HCT116 (cell line): ENCODE measurements at regions not wholly inside any gene's neighbourhood (a gene's known extent, or its start where the extent isn't known, plus 50 kb on each side); places are given as distances from the start of the nearest gene placed in this dataset.

Source experiments
- ATAC-seq: fragments of 200-7000 bp; cut with Tn5 transposase; 2 replicates; pipeline ENCODE4 v1.9.1; 2020; ENCODE audit warnings: mild to moderate bottlenecking, moderate library complexity
- BruUV-seq: library from RNA; stranded (reverse); fragments of 400-500 nt; replicated peaks from 2 replicates; lab custom pipeline; 2021; lab: Mats Ljungman, UMichigan
- CTCF ChIA-PET: fragments of 300-600 bp; sonication (Branson Sonifier 250); formaldehyde crosslinking; loops from one replicate; lab custom pipeline; 2021; ENCODE audit warnings: antibody characterized with exemption; lab: Charles Lee
- POLR2A ChIA-PET: fragments of 300-600, 350-600 bp; sonication (Branson Sonifier 250); formaldehyde crosslinking; loops from one replicate; lab custom pipeline; 2021; ENCODE audit warnings: antibody characterized with exemption; lab: Charles Lee
- RAD21 ChIA-PET, 2 experiments: fragments of 300-600 bp; sonication (Branson Sonifier 250); formaldehyde crosslinking; loops; one replicate each; lab custom pipeline; 2023; ENCODE audit warnings: low total read pairs in 2 of 2; ENCODE audit not compliant: uncharacterized antibody in 2 of 2, unreplicated experiment in 2 of 2, low non-redundant PET in 1 of 2; lab: Charles Lee
- DNase-seq: peaks from one replicate; pipeline ENCODE4 v3.0.0-alpha.2; 2010; ENCODE audit warnings: low read depth, low spot score
- H2AFZ ChIP-seq: fragments of 200-600 bp; shearing (Covaris generic), sonication (generic); 2 replicates; pipeline ENCODE4 v1.6.1; 2017; ENCODE audit warnings: low read depth, mixed run types, mixed read lengths, antibody characterized with exemption, low read length; ENCODE audit not compliant: poor library complexity, severe bottlenecking
- H3K27ac ChIP-seq: 2 replicates; pipeline ENCODE4 v1.5.1; 2012; ENCODE audit warnings: low read depth, low read length
- H3K27me3 ChIP-seq: fragments of 200-600 bp; sonication (generic); 2 replicates; pipeline ENCODE4 v1.6.1; 2016; ENCODE audit warnings: mixed run types, low read length, mixed read lengths; ENCODE audit not compliant: insufficient read depth
- H3K36me3 ChIP-seq, 2 experiments: fragments of 200-500 bp in 1 of 2; fragments of 200-600 bp in 1 of 2; sonication (Bioruptor generic) in 1 of 2; sonication (generic) in 1 of 2; 2 replicates each; pipeline versions ENCODE4 v1.5.1 to v1.6.1; 2014 to 2016; ENCODE audit warnings: low read length in 2 of 2, inconsistent platforms in 1 of 2, mixed read lengths in 1 of 2, mixed run types in 1 of 2; ENCODE audit not compliant: insufficient read depth in 2 of 2, control insufficient read depth in 1 of 2
- H3K4me1 ChIP-seq, 2 experiments: fragments of 200-600 bp in 1 of 2; sonication (generic) in 1 of 2; 2 replicates each; pipeline versions ENCODE4 v1.5.1 to v1.6.1; 2012 to 2017; ENCODE audit warnings: low read length in 2 of 2, inconsistent platforms in 1 of 2, mild to moderate bottlenecking in 1 of 2, mixed read lengths in 1 of 2, mixed run types in 1 of 2, moderate library complexity in 1 of 2; ENCODE audit not compliant: insufficient read depth in 2 of 2, control insufficient read depth in 1 of 2
- H3K4me2 ChIP-seq: fragments of 200-600 bp; sonication (generic); 2 replicates; pipeline ENCODE4 v1.6.1; 2017; ENCODE audit warnings: mixed run types, low read length, mixed read lengths
- H3K4me3 ChIP-seq, 2 experiments: fragments of 200-600 bp in 1 of 2; sonication (generic) in 1 of 2; replicated peaks in 1 of 2; 2 replicates each; pipeline ENCODE4 v1.5.1; 2011 to 2016; ENCODE audit warnings: low read length in 2 of 2, control low read depth in 1 of 2, low read depth in 1 of 2, mild to moderate bottlenecking in 1 of 2, mixed read lengths in 1 of 2, mixed run types in 1 of 2
- H3K79me2 ChIP-seq: fragments of 200-600 bp; sonication (generic); 2 replicates; pipeline ENCODE4 v1.6.1; 2017; ENCODE audit warnings: mild to moderate bottlenecking, mixed run types, low read length, moderate library complexity, mixed read lengths; ENCODE audit not compliant: insufficient read depth
- H3K9ac ChIP-seq: fragments of 200-600 bp; sonication (generic); 2 replicates; pipeline ENCODE4 v1.6.1; 2016; ENCODE audit warnings: low read length, mixed read lengths
- H3K9me2 ChIP-seq: fragments of 200-600 bp; sonication (generic), shearing (Covaris generic); 2 replicates; pipeline ENCODE4 v1.6.1; 2017; ENCODE audit warnings: mixed run types, mild to moderate bottlenecking, moderate library complexity; ENCODE audit not compliant: insufficient read depth
- H3K9me3 ChIP-seq, 2 experiments: fragments of 200-500 bp in 1 of 2; fragments of 200-600 bp in 1 of 2; sonication (Bioruptor generic) in 1 of 2; sonication (generic) in 1 of 2; 2 replicates each; pipeline ENCODE4 v1.6.1; 2014 to 2017; ENCODE audit warnings: low read length in 2 of 2, mixed read lengths in 2 of 2, inconsistent platforms in 1 of 2, low read depth in 1 of 2, mild to moderate bottlenecking in 1 of 2, mixed run types in 1 of 2, moderate library complexity in 1 of 2; ENCODE audit not compliant: control insufficient read depth in 1 of 2, insufficient read depth in 1 of 2
- H4K20me1 ChIP-seq: fragments of 200-600 bp; sonication (generic), shearing (Covaris generic); 2 replicates; pipeline ENCODE4 v1.6.1; 2017; ENCODE audit warnings: mixed run types, mild to moderate bottlenecking, moderate library complexity; ENCODE audit not compliant: insufficient read depth
- CBX3 ChIP-seq: IDR thresholded peaks from 2 replicates; pipeline ENCODE4 v1.6.1; 2012; ENCODE audit warnings: low read depth
- EGR1 ChIP-seq: IDR thresholded peaks from 2 replicates; pipeline ENCODE4 v1.6.1; 2012; ENCODE audit warnings: low read depth
- EZH2 ChIP-seq: fragments of 200-600 bp; sonication (generic); IDR thresholded peaks from 2 replicates; pipeline ENCODE4 v1.6.1; 2017; ENCODE audit warnings: antibody characterized with exemption, mixed run types
- EZH2phosphoT487 ChIP-seq: fragments of 200-600 bp; IDR thresholded peaks from 2 replicates; pipeline ENCODE4 v1.6.1; 2018; ENCODE audit warnings: antibody characterized with exemption, borderline replicate concordance
- FOSL1 ChIP-seq: IDR thresholded peaks from 2 replicates; pipeline ENCODE4 v1.6.1; 2012; ENCODE audit warnings: low read depth
- JUND ChIP-seq: IDR thresholded peaks from 2 replicates; pipeline ENCODE4 v1.6.1; 2012
- POLR2A ChIP-seq: IDR thresholded peaks from 2 replicates; pipeline ENCODE4 v1.7.0; 2011; ENCODE audit warnings: borderline replicate concordance; ENCODE audit not compliant: insufficient read depth, insufficient read length; ENCODE audit errors: extremely low read depth
- intact Hi-C: fragments of 100-400 bp; cut with micrococcal nuclease; formaldehyde crosslinking; loops from 2 replicates; pipeline ENCODE4 v1.10.0; 2022
- TF ChIP-seq, protein P1 (sequence below): IDR thresholded peaks from 2 replicates; pipeline ENCODE4 v1.6.1; 2011; ENCODE audit warnings: mild to moderate bottlenecking, low read length, moderate library complexity; ENCODE audit not compliant: insufficient replicate concordance; ENCODE audit errors: extremely low read depth
- TF ChIP-seq, protein P2 (sequence below): IDR thresholded peaks from 2 replicates; pipeline ENCODE4 v1.6.1; 2012; ENCODE audit warnings: low read depth
- TF ChIP-seq, protein P3 (sequence below): IDR thresholded peaks from 2 replicates; pipeline ENCODE4 v1.6.1; 2012
- TF ChIP-seq, protein P4 (sequence below), 3 experiments: fragments of 200-600 bp in 1 of 3; sonication (generic) in 1 of 3; IDR thresholded peaks in 2 of 3; conservative IDR thresholded peaks in 1 of 3; 2 replicates each; pipeline ENCODE4 v1.5.1; 2012 to 2017; ENCODE audit warnings: low read depth in 2 of 3, low read length in 2 of 3, antibody characterized with exemption in 1 of 3, borderline replicate concordance in 1 of 3, control low read depth in 1 of 3, mild to moderate bottlenecking in 1 of 3, mixed read lengths in 1 of 3, mixed run types in 1 of 3, moderate library complexity in 1 of 3; ENCODE audit not compliant: insufficient read depth in 1 of 3

DNA sequence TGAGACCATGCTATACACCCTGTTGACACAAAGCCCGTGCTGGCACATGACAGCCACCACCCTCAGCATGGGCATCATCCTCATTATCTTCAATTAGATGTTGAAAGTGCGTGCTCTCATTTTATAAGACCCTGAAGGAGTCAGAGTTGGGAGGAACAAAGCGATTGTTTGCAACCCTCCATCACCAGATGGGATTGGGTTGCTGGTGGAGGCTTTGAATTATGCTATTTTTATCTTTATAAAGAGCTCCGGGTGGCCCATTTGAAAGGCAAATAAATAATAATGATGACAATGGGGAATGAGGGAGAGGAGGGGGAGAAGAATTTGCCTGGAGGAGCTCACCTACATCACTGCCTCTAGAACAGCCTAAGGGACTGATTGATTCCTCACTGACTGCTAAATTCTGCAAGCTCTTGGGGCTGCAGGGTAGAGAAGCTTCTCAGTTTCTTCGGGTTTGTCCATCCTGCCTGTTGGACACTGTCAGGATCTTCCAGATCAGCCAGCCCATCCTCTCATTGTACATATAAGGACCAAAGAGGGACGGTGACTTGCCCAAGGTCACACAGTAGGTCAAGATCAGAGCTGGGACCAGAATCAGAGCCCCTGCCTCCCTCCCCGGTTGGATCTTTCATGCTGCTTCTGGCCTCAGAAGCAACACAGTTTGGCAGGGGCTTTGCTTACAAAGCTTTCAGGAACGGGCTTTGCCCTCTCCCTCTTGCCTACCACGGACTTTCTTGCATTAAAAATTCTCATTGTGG lies 130.9 kb upstream of the ZBTB40 start:
- intact Hi-C loops, result no loop called here
- RAD21 ChIA-PET, result no interaction called here
- H3K27ac ChIP-seq, result no peak overlapping the region

DNA sequence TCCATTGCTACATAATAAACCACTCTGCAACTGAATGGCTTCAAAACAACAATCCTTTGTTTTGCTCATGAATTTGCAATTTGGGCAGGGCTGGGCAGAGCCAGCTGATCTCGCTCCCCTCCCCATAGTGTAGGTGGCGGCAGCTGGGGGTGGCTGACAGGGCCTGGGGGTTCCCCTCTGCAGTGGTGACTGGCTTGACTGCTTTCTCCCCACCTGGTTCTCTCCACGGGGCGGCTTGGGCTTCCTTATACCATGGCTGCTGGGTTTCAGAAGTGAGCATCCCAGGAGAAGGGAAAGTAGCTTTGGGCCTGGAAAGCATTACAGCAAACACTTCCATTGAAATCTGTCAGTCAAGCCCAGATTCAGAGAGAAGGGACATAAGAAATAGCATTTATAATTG lies 129.7 kb upstream of the ZBTB40 start:
- Histone ChIP-seq H3K9ac (no peak overlapping the region), H3K4me3 (no peak overlapping the region), H3K4me1 (no peaks in the 10 kb centered on the region), H3K27me3 (no peaks in the 10 kb centered on the region), H4K20me1 (no peaks in the 10 kb centered on the region), H2AFZ (no peak overlapping the region), H3K27ac (no peak overlapping the region), H3K9me3 (no peaks in the 10 kb centered on the region), H3K79me2 (no peaks in the 10 kb centered on the region), H3K4me2 (no peak overlapping the region), H3K9me2 (no peaks in the 10 kb centered on the region), H3K36me3 (no peaks in the 10 kb centered on the region)
- DNase-seq (no peak), ATAC-seq (no peak)
- CTCF ChIA-PET, result no interaction called here
- intact Hi-C loops, result no loop called here
- no TSS peak for BruUV-seq
- POLR2A ChIA-PET, result no interaction called here
- RAD21 ChIA-PET, result no interaction called here
- TF ChIP-seq, protein P1, sequence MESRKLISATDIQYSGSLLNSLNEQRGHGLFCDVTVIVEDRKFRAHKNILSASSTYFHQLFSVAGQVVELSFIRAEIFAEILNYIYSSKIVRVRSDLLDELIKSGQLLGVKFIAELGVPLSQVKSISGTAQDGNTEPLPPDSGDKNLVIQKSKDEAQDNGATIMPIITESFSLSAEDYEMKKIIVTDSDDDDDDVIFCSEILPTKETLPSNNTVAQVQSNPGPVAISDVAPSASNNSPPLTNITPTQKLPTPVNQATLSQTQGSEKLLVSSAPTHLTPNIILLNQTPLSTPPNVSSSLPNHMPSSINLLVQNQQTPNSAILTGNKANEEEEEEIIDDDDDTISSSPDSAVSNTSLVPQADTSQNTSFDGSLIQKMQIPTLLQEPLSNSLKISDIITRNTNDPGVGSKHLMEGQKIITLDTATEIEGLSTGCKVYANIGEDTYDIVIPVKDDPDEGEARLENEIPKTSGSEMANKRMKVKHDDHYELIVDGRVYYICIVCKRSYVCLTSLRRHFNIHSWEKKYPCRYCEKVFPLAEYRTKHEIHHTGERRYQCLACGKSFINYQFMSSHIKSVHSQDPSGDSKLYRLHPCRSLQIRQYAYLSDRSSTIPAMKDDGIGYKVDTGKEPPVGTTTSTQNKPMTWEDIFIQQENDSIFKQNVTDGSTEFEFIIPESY, result no peak
- TF ChIP-seq EGR1 (no peak), EZH2phosphoT487 (no peak), POLR2A (no peak), CBX3 (no peak)
- TF ChIP-seq, protein P2, sequence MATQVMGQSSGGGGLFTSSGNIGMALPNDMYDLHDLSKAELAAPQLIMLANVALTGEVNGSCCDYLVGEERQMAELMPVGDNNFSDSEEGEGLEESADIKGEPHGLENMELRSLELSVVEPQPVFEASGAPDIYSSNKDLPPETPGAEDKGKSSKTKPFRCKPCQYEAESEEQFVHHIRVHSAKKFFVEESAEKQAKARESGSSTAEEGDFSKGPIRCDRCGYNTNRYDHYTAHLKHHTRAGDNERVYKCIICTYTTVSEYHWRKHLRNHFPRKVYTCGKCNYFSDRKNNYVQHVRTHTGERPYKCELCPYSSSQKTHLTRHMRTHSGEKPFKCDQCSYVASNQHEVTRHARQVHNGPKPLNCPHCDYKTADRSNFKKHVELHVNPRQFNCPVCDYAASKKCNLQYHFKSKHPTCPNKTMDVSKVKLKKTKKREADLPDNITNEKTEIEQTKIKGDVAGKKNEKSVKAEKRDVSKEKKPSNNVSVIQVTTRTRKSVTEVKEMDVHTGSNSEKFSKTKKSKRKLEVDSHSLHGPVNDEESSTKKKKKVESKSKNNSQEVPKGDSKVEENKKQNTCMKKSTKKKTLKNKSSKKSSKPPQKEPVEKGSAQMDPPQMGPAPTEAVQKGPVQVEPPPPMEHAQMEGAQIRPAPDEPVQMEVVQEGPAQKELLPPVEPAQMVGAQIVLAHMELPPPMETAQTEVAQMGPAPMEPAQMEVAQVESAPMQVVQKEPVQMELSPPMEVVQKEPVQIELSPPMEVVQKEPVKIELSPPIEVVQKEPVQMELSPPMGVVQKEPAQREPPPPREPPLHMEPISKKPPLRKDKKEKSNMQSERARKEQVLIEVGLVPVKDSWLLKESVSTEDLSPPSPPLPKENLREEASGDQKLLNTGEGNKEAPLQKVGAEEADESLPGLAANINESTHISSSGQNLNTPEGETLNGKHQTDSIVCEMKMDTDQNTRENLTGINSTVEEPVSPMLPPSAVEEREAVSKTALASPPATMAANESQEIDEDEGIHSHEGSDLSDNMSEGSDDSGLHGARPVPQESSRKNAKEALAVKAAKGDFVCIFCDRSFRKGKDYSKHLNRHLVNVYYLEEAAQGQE, result no peak

More for the DNA sequence above, 130.9 kb upstream of the ZBTB40 start:
- Histone ChIP-seq H3K9me2 (no peaks in the 10 kb centered on the region), H2AFZ (no peak overlapping the region), H3K4me1 (no peaks in the 10 kb centered on the region), H3K9me3 (no peaks in the 10 kb centered on the region), H3K27me3 (no peaks in the 10 kb centered on the region), H3K79me2 (no peaks in the 10 kb centered on the region), H3K4me2 (no peak overlapping the region), H3K9ac (no peak overlapping the region), H3K4me3 (no peak overlapping the region), H4K20me1 (no peaks in the 10 kb centered on the region), H3K36me3 (no peaks in the 10 kb centered on the region)
- TF ChIP-seq, protein P3, sequence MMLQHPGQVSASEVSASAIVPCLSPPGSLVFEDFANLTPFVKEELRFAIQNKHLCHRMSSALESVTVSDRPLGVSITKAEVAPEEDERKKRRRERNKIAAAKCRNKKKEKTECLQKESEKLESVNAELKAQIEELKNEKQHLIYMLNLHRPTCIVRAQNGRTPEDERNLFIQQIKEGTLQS, result no peak
- no peak for TF ChIP-seq JUND
- TF ChIP-seq EZH2, result no peak
- no peak for TF ChIP-seq FOSL1
- TF ChIP-seq, protein P4, sequence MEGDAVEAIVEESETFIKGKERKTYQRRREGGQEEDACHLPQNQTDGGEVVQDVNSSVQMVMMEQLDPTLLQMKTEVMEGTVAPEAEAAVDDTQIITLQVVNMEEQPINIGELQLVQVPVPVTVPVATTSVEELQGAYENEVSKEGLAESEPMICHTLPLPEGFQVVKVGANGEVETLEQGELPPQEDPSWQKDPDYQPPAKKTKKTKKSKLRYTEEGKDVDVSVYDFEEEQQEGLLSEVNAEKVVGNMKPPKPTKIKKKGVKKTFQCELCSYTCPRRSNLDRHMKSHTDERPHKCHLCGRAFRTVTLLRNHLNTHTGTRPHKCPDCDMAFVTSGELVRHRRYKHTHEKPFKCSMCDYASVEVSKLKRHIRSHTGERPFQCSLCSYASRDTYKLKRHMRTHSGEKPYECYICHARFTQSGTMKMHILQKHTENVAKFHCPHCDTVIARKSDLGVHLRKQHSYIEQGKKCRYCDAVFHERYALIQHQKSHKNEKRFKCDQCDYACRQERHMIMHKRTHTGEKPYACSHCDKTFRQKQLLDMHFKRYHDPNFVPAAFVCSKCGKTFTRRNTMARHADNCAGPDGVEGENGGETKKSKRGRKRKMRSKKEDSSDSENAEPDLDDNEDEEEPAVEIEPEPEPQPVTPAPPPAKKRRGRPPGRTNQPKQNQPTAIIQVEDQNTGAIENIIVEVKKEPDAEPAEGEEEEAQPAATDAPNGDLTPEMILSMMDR (IDR thresholded peaks at IDR 0.05 in 2 of 3, conservative IDR thresholded peaks at IDR 0.05 in 1 of 3; ENCODE audit: borderline replicate concordance in 1 of 3, insufficient read depth in 1 of 3, low read depth in 2 of 3, low read length in 2 of 3), result no peak
- CTCF ChIA-PET, result no interaction called here
- BruUV-seq, result no TSS peak
- DNase-seq, result no peak
- POLR2A ChIA-PET, result no interaction called here
- no peak for ATAC-seq
